Ishikawa (cell line): ENCODE measurements at regions not wholly inside any gene's neighbourhood (a gene's known extent, or its start where the extent isn't known, plus 50 kb on each side); places are given as distances from the start of the nearest gene placed in this dataset.

Experiments used
- CREB1 ChIP-seq: IDR thresholded peaks from 2 replicates; pipeline ENCODE4 v1.6.1; 2012; ENCODE audit warnings: low read depth
- EGR1 ChIP-seq: IDR thresholded peaks from 2 replicates; pipeline ENCODE4 v1.6.1; 2012
- EP300 ChIP-seq: IDR thresholded peaks from 2 replicates; pipeline ENCODE4 v1.6.1; 2012; ENCODE audit warnings: borderline replicate concordance
- FOXM1 ChIP-seq: IDR thresholded peaks from 2 replicates; pipeline ENCODE4 v1.6.1; 2012; ENCODE audit warnings: low read depth, borderline replicate concordance
- NFIC ChIP-seq: IDR thresholded peaks from 2 replicates; pipeline ENCODE4 v1.6.1; 2012
- REST ChIP-seq: IDR thresholded peaks from 2 replicates; pipeline ENCODE4 v1.6.1; 2012; ENCODE audit warnings: low read depth, mild to moderate bottlenecking
- TAF1 ChIP-seq: IDR thresholded peaks from 2 replicates; pipeline ENCODE4 v1.6.1; 2012; ENCODE audit warnings: low read depth, mild to moderate bottlenecking
- TCF12 ChIP-seq: IDR thresholded peaks from 2 replicates; pipeline ENCODE4 v1.6.1; 2012; ENCODE audit warnings: low read depth
- TEAD4 ChIP-seq: IDR thresholded peaks from 2 replicates; pipeline ENCODE4 v1.6.1; 2012
- USF1 ChIP-seq: IDR thresholded peaks from 2 replicates; pipeline ENCODE4 v1.6.1; 2012
- YY1 ChIP-seq: IDR thresholded peaks from 2 replicates; pipeline ENCODE4 v1.6.1; 2012; ENCODE audit warnings: low read depth
- ZBTB7A ChIP-seq: IDR thresholded peaks from 2 replicates; pipeline ENCODE4 v1.6.1; 2012; ENCODE audit warnings: low read depth
- TF ChIP-seq, protein P1 (sequence below): IDR thresholded peaks from 2 replicates; pipeline ENCODE4 v1.6.1; 2012

GRCh38 chr5:2206293-2207108 lies 323.8 kb upstream of the IRX4 start:
- TF ChIP-seq USF1 (no peak), EP300 (no peak), ZBTB7A (no peak), EGR1 (no peak), TAF1 (no peak), NFIC (no peak), TEAD4 (no peak), REST (no peak), TCF12 (no peak), CREB1 (no peak), FOXM1 (no peak)
- TF ChIP-seq, protein P1, sequence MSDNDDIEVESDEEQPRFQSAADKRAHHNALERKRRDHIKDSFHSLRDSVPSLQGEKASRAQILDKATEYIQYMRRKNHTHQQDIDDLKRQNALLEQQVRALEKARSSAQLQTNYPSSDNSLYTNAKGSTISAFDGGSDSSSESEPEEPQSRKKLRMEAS = no peak

- TF ChIP-seq ZBTB7A (no peak), REST (no peak), EGR1 (no peak), NFIC (no peak), TEAD4 (no peak), FOXM1 (no peak), YY1 (no peak), USF1 (no peak), CREB1 (no peak), TCF12 (no peak), EP300 (no peak)
Observed at GRCh38 chr5:2205596-2206226, 323.0 kb upstream of the IRX4 start.

- TF ChIP-seq CREB1 = no peak
- no peak for TF ChIP-seq FOXM1
- no peak for TF ChIP-seq NFIC
- TF ChIP-seq EP300 = no peak
- TF ChIP-seq YY1 = no peak
- TF ChIP-seq REST = no peak
- no peak for TF ChIP-seq USF1
- TF ChIP-seq, protein P1 = no peak
- no peak for TF ChIP-seq ZBTB7A
Observed at GRCh38 chr5:2205185-2205585, 322.5 kb upstream of the IRX4 start.
